DMS53 treated with DMSO at 0.1 percent for 48 hours (cell line): ENCODE measurements at regions not wholly inside any gene's neighbourhood (a gene's known extent, or its start where the extent isn't known, plus 50 kb on each side); places are given as distances from the start of the nearest gene placed in this dataset.
A peak's percentile ranks its signal among the peaks of the same experiment; 100 is the strongest.
"Not testable (repeated sequence)": the region's sequence is repeated elsewhere in the genome, so short reads cannot be mapped to it uniquely, and the experiment has no call there.

Experiments used
- DNase-seq: peaks from one replicate; lab custom pipeline; 2025; ENCODE audit not compliant: unreplicated experiment; lab: John Stamatoyannopoulos, UW

DNA sequence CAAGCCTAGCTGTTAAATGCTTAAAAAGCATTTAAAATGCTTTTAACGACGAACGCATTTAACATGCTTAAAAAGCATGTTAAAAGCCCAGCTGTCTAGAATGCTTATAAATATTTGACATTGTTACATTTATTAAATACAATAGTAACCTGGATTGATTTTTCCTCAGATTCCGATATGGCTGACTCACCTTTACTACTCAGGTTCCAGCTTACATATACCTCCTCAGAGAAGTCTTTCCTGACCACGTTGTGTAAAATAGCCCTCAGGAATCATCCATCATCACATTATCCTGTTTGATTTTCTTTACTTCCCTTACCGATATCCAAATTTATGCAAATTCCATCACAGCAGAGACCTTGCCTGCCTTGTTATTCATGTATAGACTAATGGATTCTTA, 51.4 kb downstream of the SLC41A2 start:
- no peak for DNase-seq

DNA sequence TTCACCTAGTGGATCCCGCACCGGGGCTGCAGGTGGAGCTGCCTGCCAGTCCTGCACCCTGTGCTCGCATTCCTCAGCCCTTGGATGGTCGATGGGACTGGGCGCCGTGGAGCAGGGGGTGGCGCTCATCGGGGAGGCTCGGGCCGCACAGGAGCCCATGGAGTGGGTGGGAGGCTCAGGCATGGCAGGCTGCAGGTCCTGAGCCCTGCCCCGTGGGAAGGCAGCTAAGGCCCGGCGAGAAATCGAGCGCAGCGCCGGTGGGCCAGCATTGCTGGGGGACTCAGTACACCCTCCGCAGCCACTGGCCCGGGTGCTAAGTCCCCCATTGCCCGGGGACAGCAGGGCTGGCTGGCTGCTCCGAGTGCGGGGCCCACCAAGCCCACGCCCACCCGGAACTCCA, 52.6 kb downstream of the SLC41A2 start:
- not testable (repeated sequence) for DNase-seq

DNA sequence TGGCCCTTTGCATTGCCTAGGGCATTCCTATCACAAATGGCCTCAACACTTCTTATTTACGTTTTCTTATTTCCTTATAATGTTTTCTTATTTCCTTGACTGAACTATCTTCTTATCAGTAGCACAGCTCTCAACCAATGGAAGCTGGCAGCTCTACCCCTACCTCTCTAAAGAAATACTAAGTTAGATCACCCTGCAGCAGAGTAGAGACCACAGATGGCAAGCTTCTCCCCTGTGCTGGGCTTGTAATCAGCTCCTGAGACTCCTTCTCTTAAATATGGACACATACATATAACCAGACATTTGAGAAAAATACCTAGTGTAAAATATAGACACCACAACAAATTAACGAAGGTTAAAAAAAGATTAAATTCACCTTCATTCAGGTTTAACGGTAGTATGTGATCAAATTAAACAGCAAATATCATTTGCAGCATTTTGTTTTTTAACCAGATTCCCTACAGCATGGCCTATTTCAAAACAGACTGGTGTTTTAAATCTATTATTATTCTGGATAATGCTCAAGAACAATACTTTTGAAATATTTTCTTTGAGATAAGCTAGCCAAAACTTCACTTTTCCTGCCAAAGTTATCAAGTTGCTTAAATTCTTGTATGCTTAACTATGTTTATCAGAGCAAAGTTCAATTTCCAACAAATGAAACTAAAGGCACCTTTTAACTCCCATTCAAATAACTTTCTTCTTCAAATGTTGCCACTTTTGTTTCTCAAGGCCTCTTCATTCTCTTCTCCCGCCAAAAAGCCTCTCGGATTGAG, 54.3 kb downstream of the SLC41A2 start:
- DNase-seq: no peak

DNA sequence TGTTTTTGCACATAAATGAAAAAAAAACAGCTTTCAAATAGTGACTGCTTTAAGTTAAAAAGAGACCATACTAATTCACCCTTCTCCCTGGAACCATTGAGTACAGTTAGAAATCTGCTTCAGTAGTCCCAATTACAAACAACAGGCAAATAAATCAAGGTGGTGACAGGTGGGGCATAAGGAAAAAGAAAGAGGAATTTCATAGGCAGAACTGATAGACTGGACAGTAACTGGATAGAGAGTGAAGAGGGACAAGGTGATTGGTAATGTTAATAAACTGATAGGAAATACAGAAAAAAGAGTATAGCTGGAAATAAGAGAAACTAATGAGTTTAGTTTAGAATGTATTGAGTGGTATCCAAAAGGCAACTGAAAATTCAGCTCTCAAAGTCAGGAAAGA, 56.0 kb downstream of the SLC41A2 start:
- DNase-seq: no peak

DNA sequence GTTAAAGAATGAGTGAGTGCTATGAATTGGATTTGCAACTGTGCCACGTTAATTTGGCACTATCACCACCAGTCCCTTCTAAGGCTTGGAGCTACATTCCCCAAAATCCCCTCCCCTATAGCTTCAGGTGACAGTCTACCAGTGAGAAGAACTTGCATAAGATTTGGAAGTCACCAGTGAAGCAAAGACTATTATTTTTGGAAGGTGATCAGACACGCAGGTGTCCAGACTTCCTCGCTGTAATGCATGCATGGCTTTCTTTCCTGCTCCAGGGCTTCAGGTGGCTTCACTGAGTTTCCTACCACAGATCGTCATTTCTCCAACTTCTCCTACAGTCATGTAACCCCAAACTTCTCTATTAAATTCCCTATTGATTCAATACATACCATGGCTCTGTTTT, 61.4 kb downstream of the SLC41A2 start:
- DNase-seq: no peak

DNA sequence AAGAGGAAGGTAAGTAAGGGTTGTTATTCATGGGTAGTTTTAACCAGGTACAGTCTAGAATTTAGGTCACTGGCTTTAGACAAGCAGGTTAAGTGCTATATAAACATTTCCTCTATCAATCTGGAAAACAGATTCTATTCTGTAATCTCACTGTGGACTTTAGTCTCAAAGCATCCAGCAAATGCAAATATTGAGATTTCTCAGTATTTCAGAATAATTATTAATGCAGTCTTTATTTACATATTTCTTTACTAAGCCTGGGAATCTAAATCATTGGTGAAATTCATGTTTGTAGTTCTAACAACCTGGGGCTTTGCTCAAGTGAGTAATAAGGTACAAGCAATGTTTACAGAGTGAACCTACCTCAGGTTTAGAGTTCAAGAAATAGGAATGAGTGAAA, 61.9 kb downstream of the SLC41A2 start:
- peak; percentile 53 for DNase-seq

DNA sequence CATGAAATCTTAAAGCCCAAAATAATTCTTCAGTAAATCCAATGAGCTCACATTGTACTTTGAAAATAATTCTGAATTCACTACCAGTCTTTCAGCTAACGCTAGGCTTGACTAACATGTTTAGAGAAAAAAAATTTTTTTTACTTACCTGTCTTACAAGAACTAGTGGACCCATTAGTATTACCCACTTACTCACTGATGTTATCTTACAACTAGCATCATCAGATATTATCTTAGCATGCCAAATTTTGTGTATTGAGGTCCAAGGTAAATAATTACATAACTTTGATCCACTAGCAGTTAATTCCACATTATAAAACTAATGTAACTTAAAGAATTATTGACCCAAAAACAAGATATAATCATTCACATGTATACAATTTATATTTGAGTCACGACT, 62.7 kb downstream of the SLC41A2 start:
- DNase-seq: no peak

DNA sequence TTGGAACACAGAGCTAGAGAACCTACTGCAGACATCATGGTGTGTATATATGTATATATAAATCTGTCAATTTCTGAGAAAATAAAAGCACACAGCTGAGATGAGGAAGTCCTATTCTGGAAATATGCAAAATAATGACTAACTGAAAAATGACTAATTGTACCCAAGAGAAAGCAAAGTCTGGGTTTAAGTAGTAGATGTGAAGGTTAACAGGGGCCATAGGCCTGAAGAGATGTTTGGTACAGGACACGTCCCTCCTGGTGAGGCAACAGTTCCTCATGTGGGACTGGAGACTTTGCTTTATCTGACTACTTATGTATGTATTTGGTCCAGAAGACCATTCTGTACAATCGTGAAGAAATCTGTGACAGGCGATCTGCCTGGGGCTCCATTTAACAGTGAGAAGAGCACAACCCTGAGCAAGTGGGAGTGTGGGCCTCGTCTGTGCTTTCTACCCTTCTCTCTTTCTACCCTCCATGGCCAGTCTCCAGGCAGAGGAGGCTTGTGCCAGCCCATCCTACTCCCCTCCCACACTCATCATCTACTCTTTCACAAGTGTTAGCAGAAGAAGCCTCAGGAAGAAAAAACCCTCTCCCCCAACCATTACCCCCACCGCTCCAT, 67.5 kb downstream of the SLC41A2 start:
- DNase-seq: no peak

DNA sequence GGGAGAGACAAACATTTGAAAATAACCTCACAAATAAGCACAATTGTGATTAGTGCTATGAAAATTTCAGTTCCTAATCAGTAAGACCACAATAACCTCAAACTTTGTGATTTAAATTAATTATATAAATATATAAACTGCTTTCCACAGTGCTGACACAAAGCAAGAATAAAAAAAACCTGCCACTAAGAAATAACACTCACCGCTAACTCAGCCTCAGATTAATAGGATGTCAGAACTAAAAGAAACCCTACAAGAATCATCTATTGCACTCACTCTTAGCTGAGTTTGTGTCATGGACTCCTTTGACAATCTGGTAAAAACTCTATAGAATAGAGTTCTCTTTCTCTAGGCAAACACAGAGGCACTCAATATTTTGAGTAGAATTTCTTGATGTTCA, 68.4 kb downstream of the SLC41A2 start:
- DNase-seq: no peak

DNA sequence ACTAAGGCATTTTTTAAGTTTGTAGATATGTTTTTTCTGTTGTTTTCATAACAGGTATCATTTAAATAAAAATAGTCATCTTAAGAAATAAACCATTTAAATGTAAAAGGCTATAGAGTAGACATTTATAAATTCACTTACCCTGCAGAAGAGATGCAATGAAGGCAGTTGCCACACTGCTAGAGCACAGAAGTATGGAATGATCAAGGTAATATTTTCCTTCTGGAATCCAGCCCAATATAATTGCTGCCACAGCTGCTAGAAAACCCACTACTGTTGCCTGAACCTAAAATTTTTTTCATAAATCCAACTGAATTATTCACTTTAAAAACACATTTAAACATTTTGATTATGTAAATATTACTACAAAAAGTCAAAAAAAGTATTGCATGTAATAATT, 69.2 kb downstream of the SLC41A2 start:
- no peak for DNase-seq

DNA sequence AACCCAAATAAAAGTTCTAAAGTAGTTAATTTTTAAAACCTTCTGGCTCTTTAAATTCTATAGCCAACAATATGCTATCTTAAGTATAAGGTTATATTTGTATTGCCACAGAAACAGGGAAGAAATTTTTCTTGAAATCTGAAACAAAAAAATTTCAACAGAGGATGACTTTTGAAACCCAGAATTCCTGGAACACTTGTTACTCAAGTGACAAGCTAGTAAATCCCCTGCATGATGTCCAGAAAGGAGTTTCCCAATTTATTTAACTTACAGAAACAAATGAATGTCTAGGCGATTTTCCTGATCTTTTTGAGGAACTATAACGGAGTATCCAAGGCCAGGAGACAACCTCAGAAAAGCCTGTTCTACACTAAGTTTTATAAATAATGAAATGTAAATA, 69.6 kb downstream of the SLC41A2 start:
- no peak for DNase-seq

DNA sequence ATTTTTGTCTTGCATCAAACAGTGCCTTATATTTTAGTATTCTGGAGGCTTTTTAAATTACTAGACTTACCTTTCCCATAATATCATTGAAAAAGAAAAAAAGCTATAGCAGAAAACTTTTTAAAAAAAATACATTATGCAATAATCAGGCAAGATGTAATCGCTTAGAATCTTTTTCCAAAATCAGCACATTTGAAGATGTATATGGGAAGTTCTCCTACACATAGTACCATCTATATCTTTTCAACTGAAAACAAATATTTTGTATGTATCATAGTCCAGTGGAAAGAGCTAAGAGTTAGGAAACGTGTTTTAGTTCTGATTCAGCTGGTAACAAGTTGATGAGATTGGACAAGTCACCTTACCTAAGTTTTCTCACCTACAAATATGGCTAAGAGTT, 70.6 kb downstream of the SLC41A2 start:
- DNase-seq: no peak

DNA sequence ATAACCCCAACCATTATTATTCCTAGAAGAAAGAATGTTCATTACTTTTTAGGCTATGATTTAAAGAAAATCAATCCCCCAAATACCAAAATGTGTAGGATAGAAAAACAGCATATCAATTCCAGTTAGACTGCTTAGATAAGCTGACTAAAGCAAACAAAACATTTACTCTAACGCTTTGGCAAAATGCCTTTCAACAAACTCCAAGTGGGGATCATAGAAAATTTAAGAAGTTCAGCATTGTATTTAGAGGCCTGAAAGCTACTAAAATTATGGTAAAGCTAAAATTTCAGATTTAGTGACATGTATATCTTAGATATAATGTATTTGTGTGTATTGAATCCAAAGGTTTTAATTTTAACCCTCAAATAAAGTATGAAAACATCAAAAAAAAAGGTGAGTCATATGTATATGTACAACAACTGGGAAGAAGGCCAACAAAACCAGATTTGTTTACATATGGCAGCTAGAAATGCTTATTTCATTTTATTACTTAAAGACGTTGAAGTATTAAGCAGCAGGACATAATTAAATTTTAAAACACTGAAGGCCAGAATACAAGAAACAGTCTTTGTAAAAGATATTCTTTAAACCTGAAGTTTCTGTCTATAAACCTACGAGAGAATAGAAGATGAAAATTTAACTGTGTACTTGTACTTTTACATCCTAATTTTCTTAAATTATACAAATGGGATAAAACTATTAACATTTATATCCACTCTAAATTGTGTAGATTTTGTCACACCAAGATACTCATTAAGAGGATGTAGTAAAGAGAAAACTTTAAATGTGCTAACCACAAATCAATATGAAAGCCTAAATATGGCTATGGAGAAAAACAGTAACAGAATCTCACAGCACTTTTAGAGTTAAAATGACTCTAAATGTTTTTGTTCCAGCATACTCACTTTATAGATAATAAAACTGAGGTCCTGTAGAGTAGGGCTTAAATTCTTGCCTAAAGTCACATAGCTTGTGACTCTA, 71.4 kb downstream of the SLC41A2 start:
- peak; percentile 66 for DNase-seq

DNA sequence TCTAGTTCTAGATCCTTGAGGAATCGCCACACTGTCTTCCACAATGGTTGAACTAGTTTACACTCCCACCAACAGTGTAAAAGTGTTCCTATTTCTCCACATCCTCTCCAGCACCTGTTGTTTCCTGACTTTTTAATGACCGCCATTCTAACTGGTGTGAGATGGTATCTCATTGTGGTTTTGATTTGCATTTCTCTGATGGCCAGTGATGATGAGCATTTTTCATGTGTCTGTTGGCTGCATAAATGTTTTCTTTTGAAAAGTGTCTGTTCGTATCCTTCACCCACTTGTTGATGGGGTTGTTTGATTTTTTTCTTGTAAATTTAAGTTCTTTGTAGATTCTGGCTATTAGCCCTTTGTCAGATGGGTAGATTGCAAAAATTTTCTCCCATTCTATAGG, 79.2 kb downstream of the SLC41A2 start:
- not testable (repeated sequence) for DNase-seq

DNA sequence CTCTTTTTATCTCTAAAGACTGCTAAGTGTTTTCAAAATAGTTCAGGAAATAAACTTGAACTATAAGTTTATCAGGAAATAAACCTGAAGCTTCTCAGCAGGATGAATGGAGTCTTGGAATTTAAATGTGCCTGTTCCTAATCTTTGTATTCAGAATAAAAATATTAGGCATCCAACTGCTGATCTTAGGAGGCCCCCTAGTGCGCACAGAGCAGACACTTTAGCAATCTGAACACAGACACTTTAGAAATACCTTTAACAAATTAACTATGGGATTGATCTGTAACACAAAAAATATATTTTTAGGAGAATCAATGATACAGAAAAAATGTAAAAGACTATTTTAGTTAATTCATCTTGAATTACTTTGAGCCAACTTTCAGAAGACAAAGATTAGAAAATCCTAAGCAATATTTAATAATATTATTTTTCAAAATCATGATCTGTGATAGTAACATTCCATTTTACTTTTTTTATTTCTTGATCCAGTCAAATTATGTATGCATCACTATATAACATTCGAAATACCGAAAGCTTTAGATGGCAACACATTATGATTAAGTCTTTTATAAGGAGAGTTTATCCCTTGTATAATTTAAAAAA, 80.9 kb downstream of the SLC41A2 start:
- DNase-seq: peak; percentile 14

DNA sequence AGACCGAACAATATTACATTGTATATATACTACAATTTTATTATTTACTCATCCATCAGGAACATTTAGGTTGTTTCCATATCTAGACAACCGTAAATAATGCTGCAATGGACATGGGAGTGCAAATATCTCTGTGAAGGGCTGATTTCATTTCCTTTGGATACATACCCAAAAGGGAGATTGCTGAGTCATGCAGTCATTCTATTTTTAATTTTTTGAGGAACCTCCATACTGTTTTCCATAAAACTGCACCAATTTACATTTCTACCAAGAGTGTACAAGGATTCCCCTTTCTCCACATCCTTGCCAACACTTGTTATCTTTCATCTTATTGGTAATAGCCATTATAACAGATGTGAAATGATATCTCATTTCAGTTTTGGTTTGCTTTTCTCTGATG, 84.7 kb downstream of the SLC41A2 start:
- no peak for DNase-seq

DNA sequence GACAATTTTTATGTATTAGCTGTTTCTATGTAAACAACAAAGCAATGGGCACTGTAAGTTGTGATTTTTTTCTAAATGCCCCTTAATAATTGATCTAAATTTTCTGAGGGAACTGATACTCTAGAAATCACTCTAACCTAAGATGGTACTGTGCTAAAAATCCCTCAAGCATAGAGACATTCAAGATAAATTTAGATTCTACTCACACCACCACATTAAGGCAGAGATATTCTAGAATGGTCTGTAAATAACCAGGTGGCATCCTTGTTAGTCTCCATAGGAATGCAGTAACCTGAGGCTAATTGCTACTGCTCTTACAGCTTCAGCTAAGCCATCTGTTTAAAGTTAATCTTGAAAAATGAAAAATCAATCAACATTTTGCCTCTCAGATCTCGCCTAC, 87.3 kb downstream of the SLC41A2 start:
- no peak for DNase-seq

DNA sequence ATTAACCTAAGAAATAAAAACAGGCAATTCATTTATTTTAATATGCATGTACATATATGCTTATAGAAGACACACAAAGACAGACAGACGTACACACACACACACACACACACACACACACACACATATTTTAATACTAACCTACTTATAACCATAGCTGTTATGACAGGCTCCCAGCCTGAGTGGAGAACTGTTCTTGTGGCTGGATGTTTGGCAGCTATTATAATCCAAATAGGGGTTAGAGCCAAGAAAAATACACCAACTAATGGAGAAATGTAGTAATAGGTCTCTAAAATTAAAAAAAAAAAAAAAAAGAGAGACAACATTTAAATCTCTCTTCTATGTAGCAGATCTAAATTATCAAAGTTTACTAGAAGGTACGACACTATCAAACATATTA, 91.8 kb downstream of the SLC41A2 start:
- DNase-seq: no peak

DNA sequence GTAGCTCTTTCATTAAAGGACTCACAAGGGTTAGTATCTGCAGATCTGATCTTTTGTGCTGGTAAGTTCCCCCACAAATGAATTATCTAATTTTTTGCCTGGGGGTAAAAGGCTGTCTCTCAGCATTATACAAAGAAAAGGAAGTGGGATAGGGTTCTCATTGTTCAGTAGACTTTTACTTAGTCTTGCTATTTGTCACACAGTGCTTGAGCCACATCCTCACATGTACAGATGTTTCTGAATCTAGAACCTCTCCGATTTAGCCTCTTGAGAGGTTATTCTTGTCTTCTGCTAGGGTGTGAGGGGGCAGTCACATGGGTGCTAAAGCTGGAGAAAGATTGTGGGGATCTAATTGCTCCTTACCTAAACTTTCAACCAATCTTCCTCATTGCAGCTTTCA, 93.0 kb downstream of the SLC41A2 start:
- no peak for DNase-seq

DNA sequence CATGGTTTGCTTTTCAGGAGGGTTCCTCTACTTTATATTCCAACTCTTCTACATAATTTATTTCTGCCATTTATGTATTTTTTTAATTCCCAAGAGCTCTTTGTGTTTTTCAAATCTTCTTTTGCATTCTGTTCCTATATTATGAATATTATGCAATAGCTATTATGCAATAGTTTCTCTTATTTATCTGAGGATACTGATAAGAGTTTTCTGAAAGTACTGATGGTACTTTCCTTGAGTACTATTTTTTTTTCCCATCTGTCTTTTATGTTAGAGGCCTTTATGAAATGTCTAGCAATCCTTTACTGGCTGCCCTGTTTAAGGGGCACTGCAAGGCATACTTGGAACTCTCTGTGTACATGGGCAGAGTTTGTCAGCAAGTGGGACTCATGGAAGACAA, 93.4 kb downstream of the SLC41A2 start:
- DNase-seq: no peak

DNA sequence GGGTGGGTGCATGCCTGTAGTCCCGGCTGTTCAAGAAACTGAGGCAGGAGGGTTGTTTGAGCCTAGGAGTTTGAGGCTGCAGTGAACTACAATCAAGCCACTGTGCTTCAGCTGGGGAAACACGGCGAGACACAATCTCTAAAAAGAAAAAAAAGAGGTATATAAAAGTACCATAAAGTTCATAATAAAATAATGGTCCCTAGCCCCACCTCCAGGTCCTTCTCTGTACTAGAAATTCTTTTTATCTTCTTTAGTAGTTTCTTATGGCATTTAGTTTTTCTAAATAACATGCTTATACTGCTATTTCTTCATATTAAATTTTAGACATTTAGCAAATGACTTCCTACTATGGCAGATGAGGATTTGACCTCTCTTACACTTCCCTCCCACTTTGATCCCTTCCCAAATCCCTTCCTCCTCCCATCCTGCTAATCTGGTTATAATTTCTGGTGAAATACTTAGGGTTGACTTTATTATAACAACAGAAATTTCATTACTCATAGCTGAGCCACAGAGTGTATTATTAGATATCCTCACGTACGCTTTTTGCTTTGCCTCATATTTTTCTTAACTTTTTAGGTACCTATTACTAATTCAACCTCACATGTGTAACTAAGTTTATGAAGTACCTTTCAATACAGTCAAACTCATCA, 94.7 kb downstream of the SLC41A2 start:
- no peak for DNase-seq
